ENCODE measurements at regions not wholly inside any gene's neighbourhood (a gene's known extent, or its start where the extent isn't known, plus 50 kb on each side); places are given as distances from the start of the nearest gene placed in this dataset.

GRCh38 chr7:21346297-21346696, 81.6 kb upstream of the SP4 start:
- Histone ChIP-seq H3K27me3 (ENCODE audit: low read length) (peaks cover 12% of the 10 kb centered on the region), H3K4me3 (ENCODE audit: low read length) (no peak overlapping the region), H3K79me2 (ENCODE audit: low read length) (no peaks in the 10 kb centered on the region), H3K4me2 (ENCODE audit: low read length) (no peak overlapping the region), H3K4me1 (ENCODE audit: insufficient read depth, low read length) (no peaks in the 10 kb centered on the region), H3K27ac (ENCODE audit: low read length) (no peak overlapping the region), H3F3A (ENCODE audit: low read length, unreplicated experiment) (no peaks in the 10 kb centered on the region), H3K9me3 (ENCODE audit: low read length) (no peaks in the 10 kb centered on the region), H3K9me2 (replicated peaks; ENCODE audit: low read length) (no peaks in the 10 kb centered on the region), H4K20me1 (ENCODE audit: low read length) (no peaks in the 10 kb centered on the region), H3K9ac (ENCODE audit: low read length) (no peak overlapping the region), H3K36me3 (ENCODE audit: low read depth, low read length) (no peaks in the 10 kb centered on the region), H2AFZ (ENCODE audit: low read length) (no peak overlapping the region)
- POLR2A ChIA-PET (ENCODE audit: unreplicated experiment): interaction anchor here (0.6 kb wide), 1 partner anchor 15 kb away, joined by 3 read pairs; no protein-coding TSS in a partner anchor
- no TSS peak for BruUV-seq (replicated peaks)
- ATAC-seq: no peak
- CTCF ChIA-PET: no interaction called here
- no peak for DNase-seq
- intact Hi-C loops (cut with micrococcal nuclease): no loop called here
- TF ChIP-seq CTCF (conservative IDR thresholded peaks at IDR 0.05; ENCODE audit: low read depth, low read length) (no peak), EZH2 (IDR thresholded peaks at IDR 0.05; ENCODE audit: low read length, unreplicated experiment) (no peak), EZH2phosphoT487 (IDR thresholded peaks at IDR 0.05; ENCODE audit: borderline replicate concordance, low read length) (no peak)

- H2AFZ ChIP-seq (ENCODE audit: low read length): no peak overlapping the region
- H3K9me3 ChIP-seq (ENCODE audit: low read length): no peaks in the 10 kb centered on the region
- POLR2A ChIA-PET (ENCODE audit: unreplicated experiment): no interaction called here
- H3F3A ChIP-seq (ENCODE audit: low read length, unreplicated experiment): no peaks in the 10 kb centered on the region
- no peaks in the 10 kb centered on the region for H3K79me2 ChIP-seq (ENCODE audit: low read length)
- TF ChIP-seq EZH2phosphoT487 (IDR thresholded peaks at IDR 0.05; ENCODE audit: borderline replicate concordance, low read length) (no peak), EZH2 (IDR thresholded peaks at IDR 0.05; ENCODE audit: low read length, unreplicated experiment) (no peak), CTCF (conservative IDR thresholded peaks at IDR 0.05; ENCODE audit: low read depth, low read length) (no peak)
- H3K27ac ChIP-seq (ENCODE audit: low read length): no peak overlapping the region
- no peaks in the 10 kb centered on the region for H4K20me1 ChIP-seq (ENCODE audit: low read length)
- no peaks in the 10 kb centered on the region for H3K9me2 ChIP-seq (replicated peaks; ENCODE audit: low read length)
- DNase-seq: no peak
- intact Hi-C loops (cut with micrococcal nuclease): no loop called here
- no peak overlapping the region for H3K9ac ChIP-seq (ENCODE audit: low read length)
- no peaks in the 10 kb centered on the region for H3K36me3 ChIP-seq (ENCODE audit: low read depth, low read length)
- H3K4me3 ChIP-seq (ENCODE audit: low read length): peak overlapping the region; percentile 25; the same call in 1 of the 2 replicates
- no peaks in the 10 kb centered on the region for H3K4me1 ChIP-seq (ENCODE audit: insufficient read depth, low read length)
- peak overlapping the region; percentile 57 for H3K4me2 ChIP-seq (ENCODE audit: low read length)
- CTCF ChIA-PET: no interaction called here
- no TSS peak for BruUV-seq (replicated peaks)
- no peak for ATAC-seq
- H3K27me3 ChIP-seq (ENCODE audit: low read length): peaks cover 51% of the 10 kb centered on the region
Observed at GRCh38 chr7:21352540-21353387, 75.1 kb upstream of the SP4 start.

DNA sequence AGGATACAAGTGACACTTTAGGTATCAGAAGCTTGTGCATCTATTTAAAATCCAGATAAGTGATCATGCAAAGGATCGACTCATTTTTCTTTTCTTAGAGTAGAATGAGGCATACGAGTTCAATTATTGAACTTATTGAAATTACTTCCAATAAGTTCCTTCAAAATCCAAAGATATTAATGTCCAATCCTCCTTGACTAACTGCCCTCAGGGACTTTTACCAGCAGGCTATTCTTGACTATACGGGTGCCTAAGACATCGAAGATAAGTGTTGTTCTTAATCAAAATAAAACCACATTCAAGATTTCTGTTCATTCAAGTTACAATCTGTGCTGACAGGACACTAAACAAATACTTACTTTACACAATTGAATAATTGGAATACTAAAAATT, 74.5 kb upstream of the SP4 start:
- Histone ChIP-seq H2AFZ (ENCODE audit: low read length) (no peak overlapping the region), H3F3A (ENCODE audit: low read length, unreplicated experiment) (no peaks in the 10 kb centered on the region), H3K4me2 (ENCODE audit: low read length) (no peak overlapping the region), H3K27me3 (ENCODE audit: low read length) (peaks cover 51% of the 10 kb centered on the region), H3K9me3 (ENCODE audit: low read length) (no peaks in the 10 kb centered on the region), H3K4me3 (ENCODE audit: low read length) (no peak overlapping the region), H3K36me3 (ENCODE audit: low read depth, low read length) (no peaks in the 10 kb centered on the region), H3K4me1 (ENCODE audit: insufficient read depth, low read length) (no peaks in the 10 kb centered on the region), H3K27ac (ENCODE audit: low read length) (no peak overlapping the region), H3K79me2 (ENCODE audit: low read length) (no peaks in the 10 kb centered on the region), H3K9me2 (replicated peaks; ENCODE audit: low read length) (no peaks in the 10 kb centered on the region), H3K9ac (ENCODE audit: low read length) (no peak overlapping the region), H4K20me1 (ENCODE audit: low read length) (no peaks in the 10 kb centered on the region)
- no peak for ATAC-seq
- intact Hi-C loops (cut with micrococcal nuclease): no loop called here
- CTCF ChIA-PET: no interaction called here
- no peak for TF ChIP-seq EZH2 (IDR thresholded peaks at IDR 0.05; ENCODE audit: low read length, unreplicated experiment)
- no peak for TF ChIP-seq EZH2phosphoT487 (IDR thresholded peaks at IDR 0.05; ENCODE audit: borderline replicate concordance, low read length)
- TF ChIP-seq CTCF (conservative IDR thresholded peaks at IDR 0.05; ENCODE audit: low read depth, low read length): no peak
- POLR2A ChIA-PET (ENCODE audit: unreplicated experiment): no interaction called here
- DNase-seq: no peak
- BruUV-seq (replicated peaks): no TSS peak
